HT1080 (cell line): ENCODE measurements at regions not wholly inside any gene's neighbourhood (a gene's known extent, or its start where the extent isn't known, plus 50 kb on each side); places are given as distances from the start of the nearest gene placed in this dataset.

ENCODE experiments used
- DNase-seq: peaks from one replicate; pipeline ENCODE4 v3.0.0-alpha.2; 2015; ENCODE audit warnings: low read depth

- no peak for DNase-seq
Measured at GRCh38 chr2:118521272-118521671, 326.2 kb downstream of the EN1 start.

GRCh38 chr2:118520246-118520645 lies 327.2 kb downstream of the EN1 start:
- no peak for DNase-seq

- no peak for DNase-seq
Measured at GRCh38 chr2:118519511-118519910, 327.9 kb downstream of the EN1 start.

- no peak for DNase-seq
Measured at GRCh38 chr2:118510807-118511206, 336.6 kb downstream of the EN1 start.

- no peak for DNase-seq
Measured at GRCh38 chr2:118509319-118510004, 338.0 kb downstream of the EN1 start.

GRCh38 chr2:118508282-118508681 lies 339.2 kb downstream of the EN1 start:
- DNase-seq: no peak

- no peak for DNase-seq
Measured at GRCh38 chr2:118505436-118505835, 342.0 kb downstream of the EN1 start.

GRCh38 chr2:118502106-118502505 lies 345.3 kb downstream of the EN1 start:
- no peak for DNase-seq

- DNase-seq: no peak
Measured at GRCh38 chr2:118498943-118499342, 348.5 kb downstream of the EN1 start.

- no peak for DNase-seq
Measured at GRCh38 chr2:118496870-118497611, 350.4 kb downstream of the EN1 start.

- no peak for DNase-seq
Measured at GRCh38 chr2:118496467-118496866, 351.0 kb downstream of the EN1 start.

GRCh38 chr2:118495290-118495689 lies 352.2 kb downstream of the EN1 start:
- DNase-seq: no peak

- DNase-seq: no peak
Measured at GRCh38 chr2:118493213-118493612, 354.2 kb downstream of the EN1 start.

GRCh38 chr2:118492335-118492734 lies 355.1 kb downstream of the EN1 start:
- DNase-seq: no peak

- no peak for DNase-seq
Measured at GRCh38 chr2:118490330-118490729, 357.1 kb downstream of the EN1 start.

GRCh38 chr2:118489712-118490299 lies 357.6 kb downstream of the EN1 start:
- no peak for DNase-seq

GRCh38 chr2:118481299-118481698 lies 366.1 kb downstream of the EN1 start:
- DNase-seq: no peak

GRCh38 chr2:118479020-118479419 lies 368.4 kb downstream of the EN1 start:
- DNase-seq: no peak

- DNase-seq: no peak
Measured at GRCh38 chr2:118477111-118477862, 370.2 kb downstream of the EN1 start.

GRCh38 chr2:118475622-118476205 lies 371.7 kb downstream of the EN1 start:
- DNase-seq: no peak

GRCh38 chr2:118474541-118474920 lies 372.9 kb downstream of the EN1 start:
- DNase-seq: no peak
